IMR-90 (cell line): ENCODE measurements at regions not wholly inside any gene's neighbourhood (a gene's known extent, or its start where the extent isn't known, plus 50 kb on each side); places are given as distances from the start of the nearest gene placed in this dataset.

ENCODE experiments used
- ATAC-seq: fragments of 200-7000 bp; cut with Tn5 transposase; 2 replicates; pipeline ENCODE4 v1.9.1; 2020; ENCODE audit warnings: low read depth, mild to moderate bottlenecking, moderate library complexity
- BruUV-seq: library from RNA; stranded (reverse); fragments of 400-500 nt; replicated peaks from 2 replicates; lab custom pipeline; 2021; lab: Mats Ljungman, UMichigan
- CTCF ChIA-PET: fragments of 300-600 bp; formaldehyde crosslinking; extraction: SDS; loops from one replicate; lab custom pipeline; 2021; ENCODE audit warnings: antibody characterized with exemption; lab: Yijun Ruan, JAX
- POLR2A ChIA-PET: fragments of 300-600 bp; sonication (Branson Sonifier 250); formaldehyde crosslinking; loops from one replicate; lab custom pipeline; 2022; ENCODE audit warnings: antibody characterized with exemption; ENCODE audit not compliant: unreplicated experiment; lab: Charles Lee
- DNase-seq: peaks from one replicate; pipeline ENCODE4 v3.0.0; 2013
- H2AFZ ChIP-seq: replicated peaks from 2 replicates; pipeline ENCODE3; 2013; ENCODE audit warnings: low read length, mild to moderate bottlenecking; ENCODE audit not compliant: poor library complexity
- H2AK5ac ChIP-seq: 2 replicates; pipeline ENCODE4 v1.6.1; 2013; ENCODE audit warnings: low read depth, low read length, inconsistent platforms
- H2AK9ac ChIP-seq: replicated peaks from 2 replicates; pipeline ENCODE3; 2013; ENCODE audit warnings: mild to moderate bottlenecking, low read depth, low read length, moderate library complexity; ENCODE audit not compliant: poor library complexity
- H2BK120ac ChIP-seq: 2 replicates; pipeline ENCODE4 v1.6.1; 2013; ENCODE audit warnings: low read depth, low read length, inconsistent platforms
- H2BK15ac ChIP-seq: 3 replicates; pipeline ENCODE4 v1.6.1; 2013; ENCODE audit warnings: low read depth, low read length, inconsistent platforms
- H2BK20ac ChIP-seq: 2 replicates; pipeline ENCODE4 v1.6.1; 2013; ENCODE audit warnings: low read depth, mild to moderate bottlenecking, inconsistent platforms, low read length, moderate library complexity
- H2BK5ac ChIP-seq: 2 replicates; pipeline ENCODE4 v1.6.1; 2013; ENCODE audit warnings: mild to moderate bottlenecking, low read depth, low read length, inconsistent platforms; ENCODE audit not compliant: poor library complexity, severe bottlenecking
- H3K14ac ChIP-seq: replicated peaks from 2 replicates; pipeline ENCODE4 v1.6.1; 2013; ENCODE audit warnings: low read depth, low read length, inconsistent platforms
- H3K18ac ChIP-seq: 2 replicates; pipeline ENCODE4 v1.6.1; 2013; ENCODE audit warnings: low read depth, low read length, control low read depth
- H3K23ac ChIP-seq: 2 replicates; pipeline ENCODE4 v1.6.1; 2013; ENCODE audit warnings: low read depth, low read length, inconsistent platforms
- H3K27ac ChIP-seq: 2 replicates; pipeline ENCODE4 v1.5.1; 2013; ENCODE audit warnings: mild to moderate bottlenecking, control low read depth, low read length; ENCODE audit not compliant: insufficient read depth
- H3K27me3 ChIP-seq: 2 replicates; pipeline ENCODE4 v1.6.1; 2013; ENCODE audit warnings: low read length; ENCODE audit not compliant: control insufficient read depth, insufficient read depth
- H3K36me3 ChIP-seq: 2 replicates; pipeline ENCODE4 v1.6.1; 2013; ENCODE audit warnings: low read length, mixed read lengths; ENCODE audit not compliant: control insufficient read depth, insufficient read depth
- H3K4ac ChIP-seq: 2 replicates; pipeline ENCODE4 v1.6.1; 2013; ENCODE audit warnings: low read depth, low read length, inconsistent platforms
- H3K4me1 ChIP-seq: 2 replicates; pipeline ENCODE4 v1.6.1; 2013; ENCODE audit warnings: low read length, mixed read lengths; ENCODE audit not compliant: control insufficient read depth, insufficient read depth
- H3K4me2 ChIP-seq: 2 replicates; pipeline ENCODE4 v1.6.1; 2013; ENCODE audit warnings: low read depth, mild to moderate bottlenecking, control low read depth, low read length, moderate library complexity
- H3K4me3 ChIP-seq: 2 replicates; pipeline ENCODE4 v1.5.1; 2013; ENCODE audit warnings: low read depth, mild to moderate bottlenecking, control low read depth, low read length, moderate library complexity; ENCODE audit not compliant: insufficient read depth
- H3K56ac ChIP-seq: 2 replicates; pipeline ENCODE4 v1.6.1; 2013; ENCODE audit warnings: low read length, inconsistent platforms; ENCODE audit not compliant: insufficient read depth; ENCODE audit errors: extremely low read depth
- H3K79me1 ChIP-seq, 2 experiments: 2 replicates each; pipeline ENCODE4 v1.6.1; 2013; ENCODE audit warnings: low read length in 2 of 2, inconsistent platforms in 1 of 2, low read depth in 1 of 2
- H3K9ac ChIP-seq: 2 replicates; pipeline ENCODE4 v1.6.1; 2013; ENCODE audit warnings: low read depth, low read length, control low read depth
- H3K9me1 ChIP-seq: 2 replicates; pipeline ENCODE4 v1.6.1; 2013; ENCODE audit warnings: low read length, inconsistent platforms; ENCODE audit not compliant: insufficient read depth
- H3K9me3 ChIP-seq: 2 replicates; pipeline ENCODE4 v1.6.1; 2013; ENCODE audit warnings: low read length; ENCODE audit not compliant: control insufficient read depth, insufficient read depth
- H4K20me1 ChIP-seq: 2 replicates; pipeline ENCODE4 v1.6.1; 2013; ENCODE audit warnings: low read length, inconsistent platforms; ENCODE audit not compliant: insufficient read depth
- H4K5ac ChIP-seq: 2 replicates; pipeline ENCODE4 v1.6.1; 2013; ENCODE audit warnings: mild to moderate bottlenecking, low read depth, low read length, control low read depth
- H4K8ac ChIP-seq, 2 experiments: 2 replicates each; pipeline ENCODE4 v1.6.1; 2013; ENCODE audit warnings: low read depth in 2 of 2, low read length in 2 of 2, control low read depth in 1 of 2, inconsistent platforms in 1 of 2
- H4K91ac ChIP-seq: 2 replicates; pipeline ENCODE4 v1.6.1; 2013; ENCODE audit warnings: low read depth, low read length, inconsistent platforms; ENCODE audit not compliant: insufficient read depth
- BHLHE40 ChIP-seq: fragments of 150-350 bp; IDR thresholded peaks from 2 replicates; pipeline ENCODE4 v1.6.1; 2016; ENCODE audit warnings: mild to moderate bottlenecking, low read depth, low read length
- CEBPB ChIP-seq: IDR thresholded peaks from 2 replicates; pipeline ENCODE4 v1.6.1; 2012; ENCODE audit warnings: low read depth, low read length, improper control_type of control experiment
- CHD1 ChIP-seq: IDR thresholded peaks from 2 replicates; pipeline ENCODE4 v1.6.1; 2012; ENCODE audit warnings: low read depth, low read length, improper control_type of control experiment
- FOS ChIP-seq: fragments of 150-350 bp; IDR thresholded peaks from 2 replicates; pipeline ENCODE4 v1.6.1; 2016; ENCODE audit warnings: low read depth, low read length
- MAFK ChIP-seq: IDR thresholded peaks from 2 replicates; pipeline ENCODE4 v1.6.1; 2012; ENCODE audit warnings: low read depth, low read length, improper control_type of control experiment
- MAZ ChIP-seq: IDR thresholded peaks from 2 replicates; pipeline ENCODE4 v1.6.1; 2012; ENCODE audit warnings: low read depth, mild to moderate bottlenecking, low read length, improper control_type of control experiment, moderate library complexity, borderline replicate concordance
- NFE2L2 ChIP-seq: fragments of 150-350 bp; IDR thresholded peaks from 2 replicates; pipeline ENCODE4 v1.6.1; 2016; ENCODE audit warnings: low read depth, mild to moderate bottlenecking, low read length
- POLR2A ChIP-seq: IDR thresholded peaks from 2 replicates; pipeline ENCODE4 v1.6.1; 2012; ENCODE audit warnings: mild to moderate bottlenecking, low read depth, low read length
- RAD21 ChIP-seq: IDR thresholded peaks from 2 replicates; pipeline ENCODE4 v1.6.1; 2012; ENCODE audit warnings: low read length, improper control_type of control experiment
- RCOR1 ChIP-seq: IDR thresholded peaks from 2 replicates; pipeline ENCODE4 v1.6.1; 2012; ENCODE audit warnings: mild to moderate bottlenecking, low read length, improper control_type of control experiment; ENCODE audit not compliant: insufficient replicate concordance
- RFX5 ChIP-seq: IDR thresholded peaks from 2 replicates; pipeline ENCODE4 v1.8.0; 2012; ENCODE audit warnings: low read depth, mild to moderate bottlenecking, low read length, moderate library complexity
- SMC3 ChIP-seq: fragments of 150-350 bp; IDR thresholded peaks from 2 replicates; pipeline ENCODE4 v1.6.1; 2016; ENCODE audit warnings: low read depth, mild to moderate bottlenecking, antibody characterized with exemption, low read length, moderate library complexity
- WGBS, 2 experiments: methylation state at CpG; one replicate each; pipeline versions ENCODE4 v1.1.5 to v1.1.7; 2013; ENCODE audit warnings: missing lambda C conversion rate in 2 of 2; ENCODE audit not compliant: insufficient read length in 1 of 2; ENCODE audit errors: extremely low coverage in 2 of 2; 5-methylcytosine and 5-hydroxymethylcytosine counted together
- dilution Hi-C: fragments of 300-500 bp; cut with HindIII; formaldehyde crosslinking; loops from one replicate; pipeline ENCODE4 v1.14.3; 2018; ENCODE audit warnings: low sequenced_read_pairs; ENCODE audit not compliant: unreplicated experiment
- in situ Hi-C: fragments of 300-500 bp; cut with MboI; formaldehyde crosslinking; loops from 3 replicates; pipeline ENCODE4 v1.14.3; 2019; ENCODE audit warnings: low sequenced_read_pairs, inconsistent platforms, mixed read lengths
- intact Hi-C: fragments of 100-400 bp; cut with micrococcal nuclease; formaldehyde crosslinking; loops from 2 replicates; pipeline ENCODE4 v1.10.0; 2022
- TF ChIP-seq, protein P1 (sequence below): conservative IDR thresholded peaks from 2 replicates; pipeline ENCODE4 v1.5.1; 2012; ENCODE audit warnings: mild to moderate bottlenecking, low read depth, low read length, improper control_type of control experiment
- TF ChIP-seq, protein P2 (sequence below): fragments of 150-350 bp; IDR thresholded peaks from 2 replicates; pipeline ENCODE4 v1.6.1; 2017; ENCODE audit warnings: mild to moderate bottlenecking, antibody characterized with exemption, low read length, low read depth
- TF ChIP-seq, protein P3 (sequence below): fragments of 150-350 bp; IDR thresholded peaks from 2 replicates; pipeline ENCODE4 v1.6.1; 2016; ENCODE audit warnings: low read depth, mild to moderate bottlenecking, low read length, moderate library complexity, borderline replicate concordance

DNA sequence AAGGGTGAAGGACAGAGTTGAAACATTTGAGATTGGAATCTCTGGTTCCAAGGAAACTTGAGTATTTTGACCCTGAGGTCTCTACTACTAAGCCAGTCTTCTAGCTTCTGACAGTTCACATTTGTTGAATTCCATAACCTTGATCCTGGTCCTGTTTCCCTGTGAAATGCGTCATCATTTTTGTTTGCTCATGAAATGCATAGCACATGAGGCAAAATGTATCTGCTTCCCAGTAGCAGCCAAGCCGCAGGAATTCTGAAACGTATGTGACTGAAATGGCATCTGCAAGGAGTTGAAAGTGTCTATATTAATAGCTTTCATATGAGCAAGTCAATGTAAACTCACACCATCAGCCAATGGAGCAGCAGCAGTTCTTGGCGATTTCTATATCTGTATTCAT is 307.9 kb downstream of the CSNK1G3 start:
- Histone ChIP-seq H4K91ac (0 out of 2 replicates have a peak overlapping the region, but pooled peaks have one; percentile 81), H3K56ac (no peak overlapping the region), H2BK20ac (peak overlapping the region; percentile 28; the same call in 1 of the 2 replicates), H4K5ac (no peak overlapping the region), H2AFZ (no peak overlapping the region), H3K23ac (no peak overlapping the region), H3K4me1 (0 out of 2 replicates have a peak, but pooled peaks cover 2% of the 10 kb centered on the region), H3K4me3 (no peak overlapping the region), H3K27ac (no peak overlapping the region), H3K18ac (peak overlapping the region; percentile 87; the same call in 1 of the 2 replicates), H3K36me3 (no peaks in the 10 kb centered on the region), H3K27me3 (no peaks in the 10 kb centered on the region), H4K8ac (no peak overlapping the region), H3K4ac (peak overlapping the region; percentile 46; the same call in 1 of the 2 replicates), H3K9me1 (no peaks in the 10 kb centered on the region), H2BK15ac (no peak overlapping the region), H4K20me1 (no peaks in the 10 kb centered on the region), H3K9me3 (no peaks in the 10 kb centered on the region), H3K9ac (no peak overlapping the region), H3K4me2 (no peak overlapping the region), H2BK120ac (peak overlapping the region; percentile 44; the same call in 1 of the 2 replicates), H2BK5ac (peak overlapping the region; percentile 80), H3K79me1 (no peaks in the 10 kb centered on the region), H3K14ac (no peak overlapping the region; the same call in 1 of the 2 replicates), H2AK9ac (no peak overlapping the region), H2AK5ac (no peak overlapping the region)
- DNase-seq: peak; percentile 93
- dilution Hi-C loops (no loop called here), intact Hi-C loops (no loop called here), in situ Hi-C loops (no loop called here)
- TF ChIP-seq POLR2A (no peak), FOS (no peak), RCOR1 (no peak), CHD1 (no peak), RAD21 (no peak), NFE2L2 (no peak), SMC3 (no peak), MAZ (no peak), MAFK (no peak), CEBPB (0 out of 2 replicates have a peak, but pooled peaks have one; percentile 23), RFX5 (no peak), BHLHE40 (0 out of 2 replicates have a peak, but pooled peaks have one; percentile 10)
- TF ChIP-seq, protein P1, sequence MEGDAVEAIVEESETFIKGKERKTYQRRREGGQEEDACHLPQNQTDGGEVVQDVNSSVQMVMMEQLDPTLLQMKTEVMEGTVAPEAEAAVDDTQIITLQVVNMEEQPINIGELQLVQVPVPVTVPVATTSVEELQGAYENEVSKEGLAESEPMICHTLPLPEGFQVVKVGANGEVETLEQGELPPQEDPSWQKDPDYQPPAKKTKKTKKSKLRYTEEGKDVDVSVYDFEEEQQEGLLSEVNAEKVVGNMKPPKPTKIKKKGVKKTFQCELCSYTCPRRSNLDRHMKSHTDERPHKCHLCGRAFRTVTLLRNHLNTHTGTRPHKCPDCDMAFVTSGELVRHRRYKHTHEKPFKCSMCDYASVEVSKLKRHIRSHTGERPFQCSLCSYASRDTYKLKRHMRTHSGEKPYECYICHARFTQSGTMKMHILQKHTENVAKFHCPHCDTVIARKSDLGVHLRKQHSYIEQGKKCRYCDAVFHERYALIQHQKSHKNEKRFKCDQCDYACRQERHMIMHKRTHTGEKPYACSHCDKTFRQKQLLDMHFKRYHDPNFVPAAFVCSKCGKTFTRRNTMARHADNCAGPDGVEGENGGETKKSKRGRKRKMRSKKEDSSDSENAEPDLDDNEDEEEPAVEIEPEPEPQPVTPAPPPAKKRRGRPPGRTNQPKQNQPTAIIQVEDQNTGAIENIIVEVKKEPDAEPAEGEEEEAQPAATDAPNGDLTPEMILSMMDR: no peak
- TF ChIP-seq, protein P2, sequence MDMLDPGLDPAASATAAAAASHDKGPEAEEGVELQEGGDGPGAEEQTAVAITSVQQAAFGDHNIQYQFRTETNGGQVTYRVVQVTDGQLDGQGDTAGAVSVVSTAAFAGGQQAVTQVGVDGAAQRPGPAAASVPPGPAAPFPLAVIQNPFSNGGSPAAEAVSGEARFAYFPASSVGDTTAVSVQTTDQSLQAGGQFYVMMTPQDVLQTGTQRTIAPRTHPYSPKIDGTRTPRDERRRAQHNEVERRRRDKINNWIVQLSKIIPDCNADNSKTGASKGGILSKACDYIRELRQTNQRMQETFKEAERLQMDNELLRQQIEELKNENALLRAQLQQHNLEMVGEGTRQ: no peak
- TF ChIP-seq, protein P3, sequence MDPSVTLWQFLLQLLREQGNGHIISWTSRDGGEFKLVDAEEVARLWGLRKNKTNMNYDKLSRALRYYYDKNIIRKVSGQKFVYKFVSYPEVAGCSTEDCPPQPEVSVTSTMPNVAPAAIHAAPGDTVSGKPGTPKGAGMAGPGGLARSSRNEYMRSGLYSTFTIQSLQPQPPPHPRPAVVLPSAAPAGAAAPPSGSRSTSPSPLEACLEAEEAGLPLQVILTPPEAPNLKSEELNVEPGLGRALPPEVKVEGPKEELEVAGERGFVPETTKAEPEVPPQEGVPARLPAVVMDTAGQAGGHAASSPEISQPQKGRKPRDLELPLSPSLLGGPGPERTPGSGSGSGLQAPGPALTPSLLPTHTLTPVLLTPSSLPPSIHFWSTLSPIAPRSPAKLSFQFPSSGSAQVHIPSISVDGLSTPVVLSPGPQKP: no peak
- BruUV-seq: no TSS peak
- ATAC-seq: peak; percentile 67
- ChIA-PET CTCF (interaction anchor here (0.6 kb wide), 1 partner anchor 28 kb away, joined by 3 read pairs; no protein-coding TSS in a partner anchor), POLR2A (no interaction called here)
- 83% methylated on average over 1 of the region's 4 CpGs; no CpG with 5 or more reads in 1 of the 2 experiments for WGBS, 2 experiments
